K562 (cell line): ENCODE measurements at regions not wholly inside any gene's neighbourhood (a gene's known extent, or its start where the extent isn't known, plus 50 kb on each side); places are given as distances from the start of the nearest gene placed in this dataset.

Experiments
- CAMTA2 ChIP-seq: fragments of 250-450 bp; sonication (Bioruptor Pico); conservative IDR thresholded peaks from 2 replicates; pipeline ENCODE4 v1.5.1; 2022
- CBX1 ChIP-seq: sonication (generic); IDR thresholded peaks from 2 replicates; pipeline ENCODE4 v1.6.1; 2016; ENCODE audit warnings: antibody characterized with exemption, low read depth, mild to moderate bottlenecking
- MBD1 ChIP-seq: fragments of 250-450 bp; sonication (Bioruptor Pico); IDR thresholded peaks from 2 replicates; pipeline ENCODE4 v1.8.0; 2022; ENCODE audit warnings: inconsistent platforms
- NR2C1 ChIP-seq, 2 experiments: fragments of 450-650 bp; IDR thresholded peaks; 2 replicates each; pipeline ENCODE4 v1.6.1; 2017; ENCODE audit warnings: mild to moderate bottlenecking in 2 of 2, antibody characterized with exemption in 1 of 2, inconsistent platforms in 1 of 2, missing compliant biosample characterization in 1 of 2, missing genetic modification characterization in 1 of 2
- POLR2H ChIP-seq: IDR thresholded peaks from 2 replicates; pipeline ENCODE4 v1.6.1; 2016; ENCODE audit warnings: missing genetic modification characterization, low read depth, mild to moderate bottlenecking, control low read depth, missing compliant biosample characterization, moderate library complexity
- PRPF4 ChIP-seq: fragments of 200-400 bp; formaldehyde crosslinking; IDR thresholded peaks from one replicate; pipeline ENCODE4 v1.6.1; 2017; ENCODE audit warnings: low read length, low read depth, mild to moderate bottlenecking; ENCODE audit not compliant: insufficient read depth, poor library complexity, severe bottlenecking
- SMARCE1 ChIP-seq: fragments of 450-650 bp; IDR thresholded peaks from 2 replicates; pipeline ENCODE4 v1.7.1; 2016; ENCODE audit warnings: mild to moderate bottlenecking
- ZNF184 ChIP-seq: sonication (generic); formaldehyde crosslinking; IDR thresholded peaks from 2 replicates; pipeline ENCODE4 v1.5.0; 2020; ENCODE audit warnings: missing genetic modification reagents
- ZNF395 ChIP-seq: fragments of 200-800 bp; sonication (Bioruptor generic); IDR thresholded peaks from 2 replicates; pipeline ENCODE4 v1.6.1; 2017; ENCODE audit warnings: missing genetic modification characterization, missing compliant biosample characterization
- ZNF57 ChIP-seq: fragments of 450-650 bp; formaldehyde crosslinking; IDR thresholded peaks from 2 replicates; pipeline ENCODE4 v1.4.0; 2020; ENCODE audit warnings: mild to moderate bottlenecking, moderate library complexity
- TF ChIP-seq, protein P1 (sequence below): fragments of 200-800 bp; sonication (Bioruptor generic); IDR thresholded peaks from 2 replicates; pipeline ENCODE4 v1.6.1; 2016; ENCODE audit warnings: missing genetic modification characterization, missing compliant biosample characterization
- TF ChIP-seq, protein P2 (sequence below), 2 experiments: IDR thresholded peaks in 1 of 2; conservative IDR thresholded peaks in 1 of 2; 2 replicates each; pipeline ENCODE4 v1.6.1; 2016; ENCODE audit warnings: low read depth in 2 of 2, mild to moderate bottlenecking in 1 of 2, missing compliant biosample characterization in 1 of 2, missing genetic modification characterization in 1 of 2, moderate library complexity in 1 of 2
- TF ChIP-seq, protein P3 (sequence below): fragments of 450-650 bp; IDR thresholded peaks from one replicate; pipeline ENCODE4 v1.6.1; 2018; ENCODE audit warnings: mild to moderate bottlenecking, moderate library complexity; ENCODE audit not compliant: partially characterized antibody

- TF ChIP-seq, protein P1, sequence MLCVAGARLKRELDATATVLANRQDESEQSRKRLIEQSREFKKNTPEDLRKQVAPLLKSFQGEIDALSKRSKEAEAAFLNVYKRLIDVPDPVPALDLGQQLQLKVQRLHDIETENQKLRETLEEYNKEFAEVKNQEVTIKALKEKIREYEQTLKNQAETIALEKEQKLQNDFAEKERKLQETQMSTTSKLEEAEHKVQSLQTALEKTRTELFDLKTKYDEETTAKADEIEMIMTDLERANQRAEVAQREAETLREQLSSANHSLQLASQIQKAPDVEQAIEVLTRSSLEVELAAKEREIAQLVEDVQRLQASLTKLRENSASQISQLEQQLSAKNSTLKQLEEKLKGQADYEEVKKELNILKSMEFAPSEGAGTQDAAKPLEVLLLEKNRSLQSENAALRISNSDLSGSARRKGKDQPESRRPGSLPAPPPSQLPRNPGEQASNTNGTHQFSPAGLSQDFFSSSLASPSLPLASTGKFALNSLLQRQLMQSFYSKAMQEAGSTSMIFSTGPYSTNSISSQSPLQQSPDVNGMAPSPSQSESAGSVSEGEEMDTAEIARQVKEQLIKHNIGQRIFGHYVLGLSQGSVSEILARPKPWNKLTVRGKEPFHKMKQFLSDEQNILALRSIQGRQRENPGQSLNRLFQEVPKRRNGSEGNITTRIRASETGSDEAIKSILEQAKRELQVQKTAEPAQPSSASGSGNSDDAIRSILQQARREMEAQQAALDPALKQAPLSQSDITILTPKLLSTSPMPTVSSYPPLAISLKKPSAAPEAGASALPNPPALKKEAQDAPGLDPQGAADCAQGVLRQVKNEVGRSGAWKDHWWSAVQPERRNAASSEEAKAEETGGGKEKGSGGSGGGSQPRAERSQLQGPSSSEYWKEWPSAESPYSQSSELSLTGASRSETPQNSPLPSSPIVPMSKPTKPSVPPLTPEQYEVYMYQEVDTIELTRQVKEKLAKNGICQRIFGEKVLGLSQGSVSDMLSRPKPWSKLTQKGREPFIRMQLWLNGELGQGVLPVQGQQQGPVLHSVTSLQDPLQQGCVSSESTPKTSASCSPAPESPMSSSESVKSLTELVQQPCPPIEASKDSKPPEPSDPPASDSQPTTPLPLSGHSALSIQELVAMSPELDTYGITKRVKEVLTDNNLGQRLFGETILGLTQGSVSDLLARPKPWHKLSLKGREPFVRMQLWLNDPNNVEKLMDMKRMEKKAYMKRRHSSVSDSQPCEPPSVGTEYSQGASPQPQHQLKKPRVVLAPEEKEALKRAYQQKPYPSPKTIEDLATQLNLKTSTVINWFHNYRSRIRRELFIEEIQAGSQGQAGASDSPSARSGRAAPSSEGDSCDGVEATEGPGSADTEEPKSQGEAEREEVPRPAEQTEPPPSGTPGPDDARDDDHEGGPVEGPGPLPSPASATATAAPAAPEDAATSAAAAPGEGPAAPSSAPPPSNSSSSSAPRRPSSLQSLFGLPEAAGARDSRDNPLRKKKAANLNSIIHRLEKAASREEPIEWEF (CRISPR knock-in tag): peak; percentile 47; the same call in 1 of the 2 replicates
- TF ChIP-seq, protein P2, sequence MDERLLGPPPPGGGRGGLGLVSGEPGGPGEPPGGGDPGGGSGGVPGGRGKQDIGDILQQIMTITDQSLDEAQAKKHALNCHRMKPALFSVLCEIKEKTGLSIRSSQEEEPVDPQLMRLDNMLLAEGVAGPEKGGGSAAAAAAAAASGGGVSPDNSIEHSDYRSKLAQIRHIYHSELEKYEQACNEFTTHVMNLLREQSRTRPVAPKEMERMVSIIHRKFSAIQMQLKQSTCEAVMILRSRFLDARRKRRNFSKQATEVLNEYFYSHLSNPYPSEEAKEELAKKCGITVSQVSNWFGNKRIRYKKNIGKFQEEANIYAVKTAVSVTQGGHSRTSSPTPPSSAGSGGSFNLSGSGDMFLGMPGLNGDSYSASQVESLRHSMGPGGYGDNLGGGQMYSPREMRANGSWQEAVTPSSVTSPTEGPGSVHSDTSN (CRISPR knock-in tag; IDR thresholded peaks at IDR 0.05; ENCODE audit: low read depth): peak; percentile 66; the same call in 1 of the 2 replicates
- TF ChIP-seq, protein P2 (tag; conservative IDR thresholded peaks at IDR 0.05; ENCODE audit: low read depth): peak; percentile 82
- TF ChIP-seq ZNF395 (CRISPR knock-in tag): no peak
- TF ChIP-seq MBD1 (CRISPR knock-in tag): no peak
- TF ChIP-seq, protein P3, sequence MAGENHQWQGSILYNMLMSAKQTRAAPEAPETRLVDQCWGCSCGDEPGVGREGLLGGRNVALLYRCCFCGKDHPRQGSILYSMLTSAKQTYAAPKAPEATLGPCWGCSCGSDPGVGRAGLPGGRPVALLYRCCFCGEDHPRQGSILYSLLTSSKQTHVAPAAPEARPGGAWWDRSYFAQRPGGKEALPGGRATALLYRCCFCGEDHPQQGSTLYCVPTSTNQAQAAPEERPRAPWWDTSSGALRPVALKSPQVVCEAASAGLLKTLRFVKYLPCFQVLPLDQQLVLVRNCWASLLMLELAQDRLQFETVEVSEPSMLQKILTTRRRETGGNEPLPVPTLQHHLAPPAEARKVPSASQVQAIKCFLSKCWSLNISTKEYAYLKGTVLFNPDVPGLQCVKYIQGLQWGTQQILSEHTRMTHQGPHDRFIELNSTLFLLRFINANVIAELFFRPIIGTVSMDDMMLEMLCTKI: no peak
- TF ChIP-seq CAMTA2 (CRISPR knock-in tag): no peak
- no peak for TF ChIP-seq POLR2H
- TF ChIP-seq ZNF57 (CRISPR knock-in tag): no peak
- no peak for TF ChIP-seq SMARCE1
- no peak for TF ChIP-seq ZNF184 (CRISPR knock-in tag)
- no peak for TF ChIP-seq NR2C1 (IDR thresholded peaks at IDR 0.05)
- peak; percentile 88 for TF ChIP-seq NR2C1 (tag; IDR thresholded peaks at IDR 0.05)
- no peak for TF ChIP-seq PRPF4
- 0 out of 2 replicates have a peak, but pooled peaks have one; percentile 47 for TF ChIP-seq CBX1
These were observed 125.1 kb downstream of the C9orf50 start (continued) for GRCh38 chr9:129495620-129496472.
